Neural progenitor cell (in vitro differentiated cells): ENCODE measurements at regions not wholly inside any gene's neighbourhood (a gene's known extent, or its start where the extent isn't known, plus 50 kb on each side); places are given as distances from the start of the nearest gene placed in this dataset.

ENCODE experiments used
- DNase-seq: peaks from one replicate; pipeline ENCODE4 v3.0.0-alpha.2; 2016; ENCODE audit warnings: low spot score
- H2AFZ ChIP-seq: fragments of 200-600 bp; sonication (generic); replicated peaks from 2 replicates; pipeline ENCODE4 v1.6.1; 2016; ENCODE audit warnings: antibody characterized with exemption
- H3F3A ChIP-seq: fragments of 200-600 bp; sonication (generic); 2 replicates; pipeline ENCODE4 v1.6.1; 2016; ENCODE audit warnings: antibody characterized with exemption, low read depth
- H3K27ac ChIP-seq: fragments of 200-600 bp; sonication (generic); 2 replicates; pipeline ENCODE4 v1.5.1; 2016; ENCODE audit warnings: mild to moderate bottlenecking
- H3K27me3 ChIP-seq: fragments of 200-600 bp; sonication (generic); 2 replicates; pipeline ENCODE4 v1.6.1; 2016; ENCODE audit warnings: mild to moderate bottlenecking, moderate library complexity
- H3K36me3 ChIP-seq: fragments of 200-600 bp; sonication (generic); 2 replicates; pipeline ENCODE4 v1.5.1; 2016
- H3K4me1 ChIP-seq: fragments of 200-600 bp; sonication (generic); 2 replicates; pipeline ENCODE4 v1.6.1; 2016; ENCODE audit warnings: mixed run types
- H3K4me2 ChIP-seq: fragments of 200-600 bp; sonication (generic); 2 replicates; pipeline ENCODE4 v1.6.1; 2016
- H3K4me3 ChIP-seq: fragments of 200-600 bp; sonication (generic); 2 replicates; pipeline ENCODE4 v1.5.1; 2016
- H3K79me2 ChIP-seq: fragments of 200-600 bp; sonication (generic); 2 replicates; pipeline ENCODE4 v1.6.1; 2016; ENCODE audit warnings: low read depth
- H3K9ac ChIP-seq: fragments of 200-600 bp; sonication (generic); 2 replicates; pipeline ENCODE4 v1.6.1; 2016
- H3K9me3 ChIP-seq: fragments of 200-600 bp; sonication (generic); 2 replicates; pipeline ENCODE4 v1.5.1; 2016; ENCODE audit warnings: low read depth
- H4K20me1 ChIP-seq: fragments of 200-600 bp; sonication (generic); 2 replicates; pipeline ENCODE4 v1.6.1; 2016; ENCODE audit warnings: low read depth
- H3K27ac Mint-ChIP-seq: 3 replicates; pipeline ENCODE4 v1.8.0; 2021; ENCODE audit warnings: mixed read lengths
- H3K27me3 Mint-ChIP-seq: 2 replicates; pipeline ENCODE4 v1.8.0; 2022; ENCODE audit warnings: low read depth, mild to moderate bottlenecking, inconsistent platforms, moderate library complexity, mixed read lengths; ENCODE audit not compliant: insufficient read depth
- H3K36me3 Mint-ChIP-seq: 3 replicates; pipeline ENCODE4 v1.8.0; 2021; ENCODE audit warnings: mixed read lengths
- H3K4me1 Mint-ChIP-seq: 3 replicates; pipeline ENCODE4 v1.8.0; 2021; ENCODE audit warnings: mixed read lengths
- H3K4me3 Mint-ChIP-seq: 3 replicates; pipeline ENCODE4 v1.8.0; 2021; ENCODE audit warnings: mild to moderate bottlenecking, moderate library complexity, mixed read lengths
- H3K9me3 Mint-ChIP-seq: 3 replicates; pipeline ENCODE4 v1.8.0; 2020; ENCODE audit warnings: mixed read lengths
- EZH2 ChIP-seq: fragments of 200-600 bp; sonication (generic); IDR thresholded peaks from 2 replicates; pipeline ENCODE4 v1.6.1; 2017; ENCODE audit warnings: antibody characterized with exemption, mild to moderate bottlenecking, moderate library complexity
- EZH2phosphoT487 ChIP-seq: fragments of 200-600 bp; sonication (generic); IDR thresholded peaks from 2 replicates; pipeline ENCODE4 v1.6.1; 2017; ENCODE audit warnings: antibody characterized with exemption
- TF ChIP-seq, protein P1 (sequence below): fragments of 200-600 bp; sonication (generic); IDR thresholded peaks from 2 replicates; pipeline ENCODE4 v1.5.1; 2017; ENCODE audit warnings: antibody characterized with exemption, mild to moderate bottlenecking

DNA sequence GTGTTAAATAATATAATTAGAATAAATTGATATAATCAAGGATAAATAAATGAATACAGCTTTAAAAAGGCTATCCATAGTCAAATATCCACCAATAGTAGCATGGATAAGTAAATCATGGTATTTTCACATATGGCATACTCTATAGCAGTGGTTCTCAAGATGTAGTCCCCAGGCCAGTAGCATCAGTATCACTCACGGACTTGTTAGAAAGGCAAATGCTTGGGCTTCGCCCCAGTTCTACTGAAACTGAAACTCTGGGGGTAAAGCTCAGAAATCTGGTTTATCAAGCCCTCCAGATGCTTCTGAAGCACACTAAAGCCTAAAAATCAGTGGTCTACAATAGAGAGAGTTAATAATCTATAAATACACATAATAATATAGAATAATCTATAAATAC lies 261.6 kb upstream of the TTC14 start:
- Mint-ChIP-seq H3K9me3 (no peaks in the 10 kb centered on the region), H3K27ac (no peak overlapping the region), H3K4me1 (no peaks in the 10 kb centered on the region), H3K36me3 (no peaks in the 10 kb centered on the region), H3K4me3 (no peak overlapping the region), H3K27me3 (peaks cover 2% of the 10 kb centered on the region)
- no peak for TF ChIP-seq EZH2
- TF ChIP-seq, protein P1, sequence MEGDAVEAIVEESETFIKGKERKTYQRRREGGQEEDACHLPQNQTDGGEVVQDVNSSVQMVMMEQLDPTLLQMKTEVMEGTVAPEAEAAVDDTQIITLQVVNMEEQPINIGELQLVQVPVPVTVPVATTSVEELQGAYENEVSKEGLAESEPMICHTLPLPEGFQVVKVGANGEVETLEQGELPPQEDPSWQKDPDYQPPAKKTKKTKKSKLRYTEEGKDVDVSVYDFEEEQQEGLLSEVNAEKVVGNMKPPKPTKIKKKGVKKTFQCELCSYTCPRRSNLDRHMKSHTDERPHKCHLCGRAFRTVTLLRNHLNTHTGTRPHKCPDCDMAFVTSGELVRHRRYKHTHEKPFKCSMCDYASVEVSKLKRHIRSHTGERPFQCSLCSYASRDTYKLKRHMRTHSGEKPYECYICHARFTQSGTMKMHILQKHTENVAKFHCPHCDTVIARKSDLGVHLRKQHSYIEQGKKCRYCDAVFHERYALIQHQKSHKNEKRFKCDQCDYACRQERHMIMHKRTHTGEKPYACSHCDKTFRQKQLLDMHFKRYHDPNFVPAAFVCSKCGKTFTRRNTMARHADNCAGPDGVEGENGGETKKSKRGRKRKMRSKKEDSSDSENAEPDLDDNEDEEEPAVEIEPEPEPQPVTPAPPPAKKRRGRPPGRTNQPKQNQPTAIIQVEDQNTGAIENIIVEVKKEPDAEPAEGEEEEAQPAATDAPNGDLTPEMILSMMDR, result no peak
- no peak for TF ChIP-seq EZH2phosphoT487
- no peaks in the 10 kb centered on the region for H3K9me3 ChIP-seq
- H3K4me3 ChIP-seq, result no peak overlapping the region
- no peak overlapping the region for H3K9ac ChIP-seq
- H3F3A ChIP-seq, result no peaks in the 10 kb centered on the region
- H3K4me2 ChIP-seq, result no peak overlapping the region
- no peaks in the 10 kb centered on the region for H3K27me3 ChIP-seq
- DNase-seq, result no peak
- H3K27ac ChIP-seq, result no peak overlapping the region
- no peaks in the 10 kb centered on the region for H3K79me2 ChIP-seq
- no peaks in the 10 kb centered on the region for H3K4me1 ChIP-seq
- no peaks in the 10 kb centered on the region for H4K20me1 ChIP-seq
- H2AFZ ChIP-seq, result no peak overlapping the region
- no peaks in the 10 kb centered on the region for H3K36me3 ChIP-seq

- Histone ChIP-seq H3F3A (no peaks in the 10 kb centered on the region), H3K4me3 (no peak overlapping the region), H3K36me3 (no peaks in the 10 kb centered on the region), H3K27me3 (no peaks in the 10 kb centered on the region), H3K9ac (no peak overlapping the region), H4K20me1 (no peaks in the 10 kb centered on the region), H2AFZ (no peak overlapping the region), H3K79me2 (no peaks in the 10 kb centered on the region), H3K27ac (no peak overlapping the region), H3K9me3 (no peaks in the 10 kb centered on the region), H3K4me2 (no peak overlapping the region), H3K4me1 (no peaks in the 10 kb centered on the region)
- TF ChIP-seq, protein P1, result no peak
- TF ChIP-seq EZH2phosphoT487 (no peak), EZH2 (no peak)
- no peak overlapping the region for H3K27ac Mint-ChIP-seq
- H3K27me3 Mint-ChIP-seq, result no peaks in the 10 kb centered on the region
- no peaks in the 10 kb centered on the region for H3K9me3 Mint-ChIP-seq
- DNase-seq, result no peak
- no peak overlapping the region for H3K4me3 Mint-ChIP-seq
- H3K4me1 Mint-ChIP-seq, result no peaks in the 10 kb centered on the region
- H3K36me3 Mint-ChIP-seq, result no peaks in the 10 kb centered on the region
Measured at GRCh38 chr3:180341516-180341915, 260.4 kb upstream of the TTC14 start.

- DNase-seq, result no peak
- Histone ChIP-seq H3K4me2 (no peak overlapping the region), H3F3A (no peaks in the 10 kb centered on the region), H3K79me2 (no peaks in the 10 kb centered on the region), H3K27ac (no peak overlapping the region), H4K20me1 (no peaks in the 10 kb centered on the region), H3K36me3 (no peaks in the 10 kb centered on the region), H3K4me3 (no peak overlapping the region), H3K9ac (no peak overlapping the region), H3K4me1 (no peaks in the 10 kb centered on the region), H3K27me3 (no peaks in the 10 kb centered on the region), H3K9me3 (no peaks in the 10 kb centered on the region), H2AFZ (no peak overlapping the region)
- Mint-ChIP-seq H3K4me1 (no peaks in the 10 kb centered on the region), H3K27me3 (no peaks in the 10 kb centered on the region), H3K36me3 (no peaks in the 10 kb centered on the region), H3K4me3 (no peak overlapping the region), H3K27ac (no peak overlapping the region), H3K9me3 (no peaks in the 10 kb centered on the region)
- no peak for TF ChIP-seq EZH2phosphoT487
- TF ChIP-seq EZH2, result no peak
- TF ChIP-seq, protein P1, result no peak
Measured at GRCh38 chr3:180351601-180352000, 250.4 kb upstream of the TTC14 start.

DNA sequence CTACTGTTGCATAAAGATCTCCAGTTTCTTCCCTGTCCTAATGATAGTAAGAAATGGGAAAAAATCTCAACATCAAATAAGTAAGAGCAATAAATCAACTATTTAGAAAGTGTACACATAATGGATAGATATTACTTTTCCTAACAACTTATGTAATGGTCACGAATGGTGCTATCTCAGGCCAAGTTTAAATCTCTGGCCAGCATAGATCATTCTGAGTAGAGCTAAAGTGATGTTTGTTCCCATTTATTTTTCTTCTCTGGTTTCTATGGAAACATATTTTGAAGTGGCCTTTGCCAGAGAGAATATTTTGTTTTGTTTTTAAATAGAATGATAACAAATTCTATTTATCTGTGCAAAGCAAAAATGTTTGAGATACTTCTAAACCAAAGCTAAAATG lies 249.7 kb upstream of the TTC14 start:
- H3K4me3 Mint-ChIP-seq, result no peak overlapping the region
- no peaks in the 10 kb centered on the region for H3K4me1 Mint-ChIP-seq
- H4K20me1 ChIP-seq, result no peaks in the 10 kb centered on the region
- H3K27me3 ChIP-seq, result no peaks in the 10 kb centered on the region
- no peaks in the 10 kb centered on the region for H3K79me2 ChIP-seq
- H3K27ac Mint-ChIP-seq, result no peak overlapping the region
- no peaks in the 10 kb centered on the region for H3K4me1 ChIP-seq
- H2AFZ ChIP-seq, result no peak overlapping the region
- no peaks in the 10 kb centered on the region for H3K9me3 Mint-ChIP-seq
- H3K4me3 ChIP-seq, result no peak overlapping the region
- H3K4me2 ChIP-seq, result no peak overlapping the region
- DNase-seq, result no peak
- no peaks in the 10 kb centered on the region for H3K36me3 Mint-ChIP-seq
- TF ChIP-seq EZH2phosphoT487 (no peak), EZH2 (no peak)
- TF ChIP-seq, protein P1, result no peak
- no peaks in the 10 kb centered on the region for H3K9me3 ChIP-seq
- H3K27me3 Mint-ChIP-seq, result no peaks in the 10 kb centered on the region
- H3K27ac ChIP-seq, result no peak overlapping the region
- H3F3A ChIP-seq, result no peaks in the 10 kb centered on the region
- H3K36me3 ChIP-seq, result no peaks in the 10 kb centered on the region
- no peak overlapping the region for H3K9ac ChIP-seq
